Neural cell (in vitro differentiated cells): ENCODE measurements at regions not wholly inside any gene's neighbourhood (a gene's known extent, or its start where the extent isn't known, plus 50 kb on each side); places are given as distances from the start of the nearest gene placed in this dataset.

Source experiments
- H2AFZ ChIP-seq: fragments of 200-600, 300-800 bp; sonication (generic), shearing (Covaris generic); 2 replicates; pipeline ENCODE4 v1.6.0; 2014; ENCODE audit warnings: low read depth, mild to moderate bottlenecking, antibody characterized with exemption, low read length, moderate library complexity
- H3F3A ChIP-seq: fragments of 200-600 bp; shearing (Covaris generic); 2 replicates; pipeline ENCODE4 v1.6.1; 2016; ENCODE audit warnings: mild to moderate bottlenecking, moderate library complexity, mixed read lengths, antibody characterized with exemption, low read length; ENCODE audit not compliant: insufficient read depth, poor library complexity, severe bottlenecking
- H3K27ac ChIP-seq: fragments of 200-600, 300-800 bp; sonication (generic), shearing (Covaris generic); 2 replicates; pipeline ENCODE4 v1.5.1; 2014; ENCODE audit warnings: mild to moderate bottlenecking, low read length, moderate library complexity
- H3K27me3 ChIP-seq: fragments of 300-800, 200-600 bp; sonication (generic), shearing (Covaris generic); 2 replicates; pipeline ENCODE4 v1.6.0; 2014; ENCODE audit warnings: mild to moderate bottlenecking, low read depth, low read length, moderate library complexity; ENCODE audit not compliant: insufficient read depth
- H3K36me3 ChIP-seq: fragments of 300-800, 200-600 bp; sonication (generic), shearing (Covaris generic); 2 replicates; pipeline ENCODE4 v1.5.1; 2014; ENCODE audit warnings: mild to moderate bottlenecking, antibody characterized with exemption, low read length, moderate library complexity; ENCODE audit not compliant: insufficient read depth
- H3K4me2 ChIP-seq: fragments of 300-800, 200-600 bp; sonication (generic), shearing (Covaris generic); 2 replicates; pipeline ENCODE4 v1.6.0; 2014; ENCODE audit warnings: mild to moderate bottlenecking, low read length
- H3K4me3 ChIP-seq: fragments of 300-800, 200-600 bp; sonication (generic), shearing (Covaris generic); 2 replicates; pipeline ENCODE4 v1.5.1; 2014; ENCODE audit warnings: mild to moderate bottlenecking, low read length, moderate library complexity
- H3K79me2 ChIP-seq: fragments of 200-600 bp; shearing (Covaris generic); replicated peaks from 2 replicates; pipeline ENCODE4 v1.6.0; 2014; ENCODE audit warnings: mild to moderate bottlenecking, low read length, moderate library complexity; ENCODE audit not compliant: insufficient read depth
- H3K9ac ChIP-seq: fragments of 300-800, 200-600 bp; sonication (generic), shearing (Covaris generic); 2 replicates; pipeline ENCODE4 v1.6.1; 2016; ENCODE audit warnings: mild to moderate bottlenecking, low read length, mixed read lengths
- H3K9me2 ChIP-seq: fragments of 200-600 bp; shearing (Covaris generic); 2 replicates; pipeline ENCODE4 v1.6.1; 2016; ENCODE audit warnings: mild to moderate bottlenecking, low read length, mixed read lengths; ENCODE audit not compliant: insufficient read depth
- H3K9me3 ChIP-seq: fragments of 200-600, 300-800 bp; sonication (generic), shearing (Covaris generic); 2 replicates; pipeline ENCODE4 v1.6.1; 2016; ENCODE audit warnings: mild to moderate bottlenecking, mixed run types, low read length, moderate library complexity, mixed read lengths
- H4K20me1 ChIP-seq: fragments of 200-600 bp; shearing (Covaris generic); 2 replicates; pipeline ENCODE4 v1.6.1; 2016; ENCODE audit warnings: mild to moderate bottlenecking, mixed run types; ENCODE audit not compliant: insufficient read depth
- EP300 ChIP-seq: fragments of 450-650 bp; conservative IDR thresholded peaks from 2 replicates; pipeline ENCODE4 v1.6.1; 2014; ENCODE audit warnings: antibody characterized with exemption, mild to moderate bottlenecking, moderate library complexity; ENCODE audit not compliant: poor library complexity, severe bottlenecking
- EZH2 ChIP-seq: fragments of 200-600, 300-800 bp; shearing (Covaris generic), sonication (generic); IDR thresholded peaks from 2 replicates; pipeline ENCODE4 v1.6.1; 2014; ENCODE audit warnings: antibody characterized with exemption, low read length, borderline replicate concordance, mild to moderate bottlenecking; ENCODE audit not compliant: insufficient read depth, poor library complexity, severe bottlenecking
- MXI1 ChIP-seq: fragments of 450-650 bp; conservative IDR thresholded peaks from 2 replicates; pipeline ENCODE4 v1.6.1; 2014; ENCODE audit warnings: antibody characterized with exemption, mild to moderate bottlenecking; ENCODE audit not compliant: poor library complexity, severe bottlenecking
- POLR2AphosphoS5 ChIP-seq: IDR thresholded peaks from 2 replicates; pipeline ENCODE4 v1.6.1; 2012
- RAD21 ChIP-seq: fragments of 450-650 bp; conservative IDR thresholded peaks from 2 replicates; pipeline ENCODE4 v1.6.1; 2014; ENCODE audit warnings: antibody characterized with exemption, mild to moderate bottlenecking, moderate library complexity
- SMC3 ChIP-seq: fragments of 450-650 bp; conservative IDR thresholded peaks from 2 replicates; pipeline ENCODE4 v1.6.1; 2014; ENCODE audit warnings: antibody characterized with exemption, mild to moderate bottlenecking, moderate library complexity; ENCODE audit not compliant: poor library complexity
- TAF1 ChIP-seq: IDR thresholded peaks from 2 replicates; pipeline ENCODE4 v1.6.1; 2012; ENCODE audit warnings: low read depth
- TF ChIP-seq, protein P1 (sequence below): fragments of 450-650 bp; IDR thresholded peaks from 2 replicates; pipeline ENCODE4 v1.5.1; 2014; ENCODE audit warnings: antibody characterized with exemption, mild to moderate bottlenecking, moderate library complexity; ENCODE audit not compliant: poor library complexity, severe bottlenecking
- TF ChIP-seq, protein P2 (sequence below): IDR thresholded peaks from 2 replicates; pipeline ENCODE4 v1.6.1; 2012; ENCODE audit warnings: borderline replicate concordance

DNA sequence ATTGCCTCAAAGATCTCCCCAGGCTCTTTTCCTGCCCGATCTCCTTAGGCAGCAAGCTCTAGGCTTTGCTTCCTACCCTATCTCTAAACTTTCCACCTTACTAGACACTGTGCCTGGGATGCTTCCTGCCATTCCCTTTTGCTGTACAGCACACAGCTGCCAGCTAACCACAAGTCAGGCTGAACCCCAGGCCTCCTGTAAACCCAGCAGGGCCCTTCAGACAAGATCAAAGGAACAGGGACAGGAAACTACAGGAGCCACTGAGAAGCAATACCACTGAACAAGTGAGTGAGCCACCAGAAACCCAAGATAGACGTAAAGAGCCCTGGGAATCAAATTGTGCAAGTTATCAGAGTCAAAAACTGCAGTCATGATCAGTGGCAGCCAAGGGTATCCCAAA lies 180.7 kb downstream of the SUCLG1 start:
- Histone ChIP-seq H3K27ac (no peak overlapping the region), H3K9me2 (no peaks in the 10 kb centered on the region), H3F3A (no peaks in the 10 kb centered on the region), H3K4me3 (no peak overlapping the region), H3K36me3 (no peaks in the 10 kb centered on the region), H3K79me2 (no peaks in the 10 kb centered on the region), H3K9ac (no peak overlapping the region), H3K4me2 (no peak overlapping the region), H3K9me3 (no peaks in the 10 kb centered on the region), H2AFZ (no peak overlapping the region), H3K27me3 (no peaks in the 10 kb centered on the region), H4K20me1 (no peaks in the 10 kb centered on the region)
- TF ChIP-seq EZH2 (no peak), RAD21 (no peak), POLR2AphosphoS5 (no peak), MXI1 (no peak), TAF1 (no peak), EP300 (no peak), SMC3 (no peak)
- TF ChIP-seq, protein P1, sequence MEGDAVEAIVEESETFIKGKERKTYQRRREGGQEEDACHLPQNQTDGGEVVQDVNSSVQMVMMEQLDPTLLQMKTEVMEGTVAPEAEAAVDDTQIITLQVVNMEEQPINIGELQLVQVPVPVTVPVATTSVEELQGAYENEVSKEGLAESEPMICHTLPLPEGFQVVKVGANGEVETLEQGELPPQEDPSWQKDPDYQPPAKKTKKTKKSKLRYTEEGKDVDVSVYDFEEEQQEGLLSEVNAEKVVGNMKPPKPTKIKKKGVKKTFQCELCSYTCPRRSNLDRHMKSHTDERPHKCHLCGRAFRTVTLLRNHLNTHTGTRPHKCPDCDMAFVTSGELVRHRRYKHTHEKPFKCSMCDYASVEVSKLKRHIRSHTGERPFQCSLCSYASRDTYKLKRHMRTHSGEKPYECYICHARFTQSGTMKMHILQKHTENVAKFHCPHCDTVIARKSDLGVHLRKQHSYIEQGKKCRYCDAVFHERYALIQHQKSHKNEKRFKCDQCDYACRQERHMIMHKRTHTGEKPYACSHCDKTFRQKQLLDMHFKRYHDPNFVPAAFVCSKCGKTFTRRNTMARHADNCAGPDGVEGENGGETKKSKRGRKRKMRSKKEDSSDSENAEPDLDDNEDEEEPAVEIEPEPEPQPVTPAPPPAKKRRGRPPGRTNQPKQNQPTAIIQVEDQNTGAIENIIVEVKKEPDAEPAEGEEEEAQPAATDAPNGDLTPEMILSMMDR, result no peak
- TF ChIP-seq, protein P2, sequence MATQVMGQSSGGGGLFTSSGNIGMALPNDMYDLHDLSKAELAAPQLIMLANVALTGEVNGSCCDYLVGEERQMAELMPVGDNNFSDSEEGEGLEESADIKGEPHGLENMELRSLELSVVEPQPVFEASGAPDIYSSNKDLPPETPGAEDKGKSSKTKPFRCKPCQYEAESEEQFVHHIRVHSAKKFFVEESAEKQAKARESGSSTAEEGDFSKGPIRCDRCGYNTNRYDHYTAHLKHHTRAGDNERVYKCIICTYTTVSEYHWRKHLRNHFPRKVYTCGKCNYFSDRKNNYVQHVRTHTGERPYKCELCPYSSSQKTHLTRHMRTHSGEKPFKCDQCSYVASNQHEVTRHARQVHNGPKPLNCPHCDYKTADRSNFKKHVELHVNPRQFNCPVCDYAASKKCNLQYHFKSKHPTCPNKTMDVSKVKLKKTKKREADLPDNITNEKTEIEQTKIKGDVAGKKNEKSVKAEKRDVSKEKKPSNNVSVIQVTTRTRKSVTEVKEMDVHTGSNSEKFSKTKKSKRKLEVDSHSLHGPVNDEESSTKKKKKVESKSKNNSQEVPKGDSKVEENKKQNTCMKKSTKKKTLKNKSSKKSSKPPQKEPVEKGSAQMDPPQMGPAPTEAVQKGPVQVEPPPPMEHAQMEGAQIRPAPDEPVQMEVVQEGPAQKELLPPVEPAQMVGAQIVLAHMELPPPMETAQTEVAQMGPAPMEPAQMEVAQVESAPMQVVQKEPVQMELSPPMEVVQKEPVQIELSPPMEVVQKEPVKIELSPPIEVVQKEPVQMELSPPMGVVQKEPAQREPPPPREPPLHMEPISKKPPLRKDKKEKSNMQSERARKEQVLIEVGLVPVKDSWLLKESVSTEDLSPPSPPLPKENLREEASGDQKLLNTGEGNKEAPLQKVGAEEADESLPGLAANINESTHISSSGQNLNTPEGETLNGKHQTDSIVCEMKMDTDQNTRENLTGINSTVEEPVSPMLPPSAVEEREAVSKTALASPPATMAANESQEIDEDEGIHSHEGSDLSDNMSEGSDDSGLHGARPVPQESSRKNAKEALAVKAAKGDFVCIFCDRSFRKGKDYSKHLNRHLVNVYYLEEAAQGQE, result no peak

DNA sequence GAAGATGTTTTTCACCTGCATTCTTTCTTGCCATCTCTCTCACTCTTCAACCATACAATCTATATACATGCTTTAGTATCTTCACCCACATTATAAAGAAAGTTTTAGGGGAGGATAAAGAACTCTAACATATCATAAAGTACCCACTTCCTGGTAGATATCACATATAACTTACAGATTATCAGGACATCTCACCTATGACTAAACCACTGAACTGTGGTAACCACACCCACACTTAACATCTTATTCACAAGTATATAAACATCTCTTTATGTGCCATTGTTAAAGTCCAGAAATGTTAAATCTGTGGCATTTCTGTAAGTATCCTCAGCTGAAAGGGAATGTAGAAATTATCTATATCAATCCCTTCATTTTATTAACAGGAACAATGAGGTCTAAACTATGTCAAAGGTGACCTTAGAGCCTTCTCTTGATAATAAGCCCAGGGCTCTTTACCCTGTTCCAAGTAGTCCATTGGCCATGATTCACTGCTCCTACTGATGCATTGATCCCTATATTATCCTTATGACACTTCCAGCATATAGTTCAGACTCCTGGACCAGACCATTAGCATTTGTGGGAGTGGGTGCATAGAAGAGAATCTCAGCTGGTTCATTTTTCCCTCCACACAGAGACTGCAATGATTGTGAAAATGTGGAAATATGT lies 182.4 kb downstream of the SUCLG1 start:
- Histone ChIP-seq H3F3A (no peaks in the 10 kb centered on the region), H3K4me2 (no peak overlapping the region), H3K9ac (no peak overlapping the region), H3K9me2 (no peaks in the 10 kb centered on the region), H3K36me3 (no peaks in the 10 kb centered on the region), H4K20me1 (no peaks in the 10 kb centered on the region), H3K27me3 (no peaks in the 10 kb centered on the region), H2AFZ (no peak overlapping the region), H3K4me3 (no peak overlapping the region), H3K79me2 (no peaks in the 10 kb centered on the region), H3K27ac (no peak overlapping the region), H3K9me3 (no peaks in the 10 kb centered on the region)
- no peak for TF ChIP-seq SMC3
- no peak for TF ChIP-seq TAF1
- TF ChIP-seq MXI1, result no peak

DNA sequence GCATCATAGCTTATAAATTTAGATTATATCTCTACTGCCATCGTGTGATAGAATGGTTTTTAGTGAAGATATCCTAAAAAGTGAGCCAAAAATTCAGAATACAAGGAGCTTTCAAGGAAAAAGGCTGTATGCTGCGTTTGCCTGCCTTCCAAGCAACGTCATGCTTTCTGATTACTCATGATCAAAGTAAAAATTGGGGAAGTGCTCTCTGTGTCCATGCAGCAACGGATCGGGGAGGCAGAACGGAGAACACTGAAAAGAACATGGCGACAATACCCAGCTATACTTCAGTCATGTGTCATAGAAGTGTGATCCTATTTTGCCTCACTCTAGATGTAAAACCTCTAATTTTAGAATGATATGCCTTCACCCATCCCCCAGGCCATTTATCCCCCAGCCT lies 185.7 kb downstream of the SUCLG1 start:
- TF ChIP-seq, protein P2, result no peak
- TF ChIP-seq EZH2 (no peak), POLR2AphosphoS5 (no peak), MXI1 (no peak), RAD21 (no peak), EP300 (no peak), TAF1 (no peak), SMC3 (no peak)
- TF ChIP-seq, protein P1, result no peak

More for the DNA sequence above, 185.7 kb downstream of the SUCLG1 start:
- H3F3A ChIP-seq, result no peaks in the 10 kb centered on the region
- H4K20me1 ChIP-seq, result no peaks in the 10 kb centered on the region
- no peaks in the 10 kb centered on the region for H3K27me3 ChIP-seq
- no peak overlapping the region for H2AFZ ChIP-seq
- no peaks in the 10 kb centered on the region for H3K9me2 ChIP-seq
- no peak overlapping the region for H3K4me3 ChIP-seq
- no peaks in the 10 kb centered on the region for H3K79me2 ChIP-seq
- no peak overlapping the region for H3K4me2 ChIP-seq
- H3K27ac ChIP-seq, result no peak overlapping the region
- no peaks in the 10 kb centered on the region for H3K36me3 ChIP-seq
- H3K9ac ChIP-seq, result no peak overlapping the region
- no peaks in the 10 kb centered on the region for H3K9me3 ChIP-seq
